ENCODE measurements at regions not wholly inside any gene's neighbourhood (a gene's known extent, or its start where the extent isn't known, plus 50 kb on each side); places are given as distances from the start of the nearest gene placed in this dataset.
A peak's percentile ranks its signal among the peaks of the same experiment; 100 is the strongest.

- no peak for DNase-seq
These were observed 510.5 kb upstream of the PROK2 start for GRCh38 chr3:72295276-72295961.

GRCh38 chr3:72290859-72291638 lies 506.1 kb upstream of the PROK2 start:
- no peak for DNase-seq

GRCh38 chr3:72289692-72290071 lies 504.7 kb upstream of the PROK2 start:
- DNase-seq = no peak

DNA sequence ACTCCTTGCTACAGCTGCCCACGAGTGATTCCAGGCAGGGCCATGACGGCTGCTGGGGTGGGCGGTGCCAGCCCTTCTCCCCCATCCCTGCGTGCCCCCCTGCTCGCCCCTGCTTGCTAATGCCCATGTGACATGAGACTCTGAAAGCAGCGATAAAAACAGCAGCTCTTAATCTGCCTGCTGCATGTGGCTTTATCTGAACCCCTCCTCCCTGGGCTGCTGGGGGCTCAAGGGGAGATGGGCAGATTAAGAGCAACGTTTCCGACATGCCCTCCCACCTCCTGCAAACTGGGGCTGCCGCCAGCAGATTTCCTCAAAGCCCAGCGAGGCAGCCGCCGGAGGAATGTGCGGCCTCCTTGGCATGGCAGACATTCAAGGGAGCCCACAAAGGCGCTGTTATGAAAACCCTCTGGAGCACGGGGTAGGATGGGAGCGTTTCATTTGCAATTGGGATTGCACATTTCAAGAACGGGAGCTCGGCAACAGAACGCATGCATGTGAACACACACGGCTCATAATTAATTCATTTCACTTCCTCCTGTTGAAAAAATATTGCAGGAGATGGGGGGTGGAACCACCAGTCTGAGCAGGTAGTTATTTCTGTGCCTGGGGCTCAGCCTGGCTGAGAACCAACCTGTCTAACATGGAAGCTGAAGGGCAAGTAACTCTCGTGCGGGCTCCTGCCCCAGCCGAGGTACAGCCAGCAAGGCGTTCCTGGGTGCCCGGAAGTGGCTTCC lies 504.2 kb upstream of the PROK2 start:
- peak; percentile 86 for DNase-seq

DNA sequence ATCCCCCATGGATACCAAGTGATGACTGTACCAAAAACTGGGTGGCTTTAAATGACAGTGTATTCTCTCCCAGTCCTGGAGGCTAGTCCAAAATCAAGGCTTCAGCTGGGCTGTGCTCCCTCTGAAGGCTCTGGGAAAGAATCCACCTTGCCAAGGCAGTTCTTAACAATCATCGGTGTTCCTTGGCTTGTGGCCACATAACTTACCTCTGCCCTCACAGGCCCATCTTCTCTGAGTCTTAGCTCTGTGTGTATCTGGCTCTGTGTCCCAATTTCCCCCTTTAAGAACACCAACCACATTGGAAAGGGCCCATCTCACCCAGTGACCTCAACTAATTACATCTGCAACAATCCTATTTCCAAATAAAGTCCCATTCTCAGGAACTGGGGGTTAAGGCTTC lies 503.0 kb upstream of the PROK2 start:
- DNase-seq = no peak

DNA sequence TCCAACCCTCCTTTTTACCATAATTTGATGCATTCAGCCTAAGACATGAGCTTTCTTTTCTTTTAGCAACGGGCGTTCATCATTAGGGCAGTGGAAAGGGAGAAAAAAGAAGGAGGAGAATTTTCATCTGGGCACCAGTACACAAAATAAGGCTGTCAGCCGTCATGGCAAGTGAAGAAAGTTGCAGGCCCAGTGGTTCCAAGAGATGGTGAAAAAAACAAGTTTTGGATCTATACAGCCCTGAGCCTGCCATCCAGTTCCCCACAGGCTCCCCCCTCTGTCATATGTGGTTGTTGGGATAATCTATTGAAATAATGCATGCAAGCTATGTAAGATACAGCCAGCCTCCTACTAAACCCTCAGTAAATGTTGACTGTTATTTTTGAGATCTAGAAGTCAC lies 500.6 kb upstream of the PROK2 start:
- no peak for DNase-seq

GRCh38 chr3:72284471-72284870 lies 499.5 kb upstream of the PROK2 start:
- no peak for DNase-seq

GRCh38 chr3:72282918-72283317 lies 498.0 kb upstream of the PROK2 start:
- DNase-seq = no peak

DNA sequence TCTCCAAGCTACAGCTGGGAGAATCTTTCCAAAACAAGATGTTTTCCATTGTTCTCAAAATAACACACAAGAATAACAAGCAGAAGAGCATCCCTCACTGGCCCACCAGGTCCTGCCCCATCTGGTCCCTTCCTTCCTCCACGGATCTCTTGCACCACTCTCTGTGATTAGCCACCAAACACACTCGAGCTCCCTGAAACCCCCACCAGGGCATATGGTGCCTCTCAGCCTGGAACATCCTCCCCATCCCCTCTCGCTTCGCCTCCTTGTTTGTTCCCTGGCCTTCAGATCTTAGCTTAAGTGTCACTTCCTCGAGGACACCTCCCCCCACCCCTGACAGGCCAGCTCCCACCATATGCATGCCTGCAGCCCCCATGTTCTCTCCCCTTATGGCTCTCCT lies 496.6 kb upstream of the PROK2 start:
- no peak for DNase-seq

DNA sequence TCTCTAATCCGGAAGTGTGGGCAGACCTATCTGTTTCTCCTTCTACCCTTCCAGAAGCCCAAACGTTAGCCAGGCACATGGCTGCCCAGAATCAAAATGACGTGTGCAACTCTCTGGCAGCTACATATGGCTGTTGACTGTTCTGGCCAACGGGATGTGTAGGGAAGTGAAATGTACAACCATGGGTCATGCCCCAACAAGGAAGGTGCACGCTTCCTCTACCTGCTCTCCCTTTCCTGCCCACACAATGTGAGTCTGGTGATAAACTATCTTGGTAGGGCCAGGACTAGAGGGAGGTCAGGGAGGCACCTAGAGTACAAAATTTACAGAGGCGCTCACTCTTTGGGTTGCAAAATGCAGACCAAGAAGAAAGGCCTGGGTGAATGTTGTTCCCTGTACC lies 495.9 kb upstream of the PROK2 start:
- no peak for DNase-seq

GRCh38 chr3:72279631-72280041 lies 494.7 kb upstream of the PROK2 start:
- DNase-seq = peak; percentile 18

DNA sequence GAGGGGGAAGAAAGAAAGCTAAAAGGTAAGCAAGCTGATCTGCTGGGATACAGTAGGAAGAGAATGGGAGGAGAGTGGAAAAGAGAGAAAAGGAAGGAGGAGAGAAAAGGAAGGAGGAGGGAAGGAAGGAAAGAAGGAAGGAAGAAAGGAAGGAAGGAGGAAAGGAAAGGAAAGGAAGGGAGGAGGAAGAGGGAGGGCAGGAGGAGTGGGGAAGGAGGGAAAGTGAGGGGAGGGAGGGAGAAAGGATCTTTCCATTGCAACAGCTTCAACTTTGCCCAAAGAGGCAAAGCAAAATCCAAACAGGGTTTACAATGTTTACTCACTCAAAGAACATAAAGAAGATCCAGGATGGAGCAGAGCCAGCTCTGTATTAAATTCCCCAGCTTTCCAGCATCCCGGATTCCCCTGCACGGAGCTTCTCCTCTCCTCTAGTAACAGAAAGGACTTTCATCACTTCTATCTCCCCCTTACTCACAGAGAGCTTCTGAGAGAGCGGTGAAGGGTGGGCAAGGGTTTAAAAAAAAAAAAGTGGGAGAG lies 494.2 kb upstream of the PROK2 start:
- peak; percentile 31 for DNase-seq

DNA sequence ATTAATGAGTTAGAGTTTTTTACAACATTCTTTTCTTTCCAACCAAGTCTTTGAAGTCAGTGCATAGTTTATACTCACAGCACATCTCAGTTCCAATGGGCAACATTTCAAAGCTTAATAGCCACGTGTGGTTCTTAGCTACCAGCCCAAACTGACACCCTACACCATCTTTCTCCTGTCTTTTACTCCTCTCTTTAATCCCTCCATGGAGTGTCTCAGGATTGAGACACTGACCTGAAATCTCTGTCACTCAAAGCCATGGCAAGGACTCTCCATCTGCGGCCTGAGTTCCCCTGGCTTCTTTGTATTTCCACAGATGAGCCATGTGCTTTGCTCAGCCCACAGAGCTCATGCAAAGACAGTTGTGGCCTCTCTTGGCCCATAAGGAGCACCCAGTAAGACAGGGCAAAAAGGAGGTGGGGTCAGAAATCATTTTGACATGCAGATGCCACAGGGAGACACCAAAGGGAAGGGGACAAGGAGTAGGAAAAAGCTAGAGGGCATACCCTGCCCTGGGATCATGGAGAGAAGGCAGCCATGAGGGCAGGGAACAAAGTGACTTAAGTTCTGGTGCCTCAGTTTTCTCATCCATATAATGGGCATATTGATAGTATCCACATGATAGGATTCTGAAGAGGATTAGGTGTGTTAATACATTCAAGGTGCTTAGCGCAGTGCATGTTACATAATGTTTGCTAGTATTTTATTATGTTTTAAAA lies 493.6 kb upstream of the PROK2 start:
- DNase-seq = no peak

DNA sequence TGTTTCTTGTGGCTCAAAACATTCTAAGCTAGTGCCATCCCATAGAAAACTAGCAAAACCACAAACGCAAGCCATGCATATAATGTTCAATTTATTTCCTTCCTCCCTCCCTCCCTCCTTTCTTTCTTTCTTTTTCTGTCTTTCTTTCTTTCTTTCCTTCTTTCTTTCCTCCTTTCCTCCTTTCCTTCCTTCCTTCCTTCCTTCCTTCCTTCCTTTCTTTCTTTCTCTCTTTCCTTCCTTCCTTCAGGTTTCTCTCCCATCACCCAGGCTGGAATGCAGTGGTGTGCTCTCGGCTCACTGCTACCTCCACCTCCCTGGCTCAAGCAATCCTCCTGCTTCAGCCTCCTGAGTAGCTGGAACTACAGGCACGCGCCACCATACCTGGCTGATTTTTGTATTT lies 492.8 kb upstream of the PROK2 start:
- no peak for DNase-seq

GRCh38 chr3:72276806-72277205 lies 491.9 kb upstream of the PROK2 start:
- no peak for DNase-seq

- no peak for DNase-seq
These were observed 490.4 kb upstream of the PROK2 start for GRCh38 chr3:72275331-72275751.

GRCh38 chr3:72274493-72275330 lies 489.8 kb upstream of the PROK2 start:
- peak; percentile 94 for DNase-seq

DNA sequence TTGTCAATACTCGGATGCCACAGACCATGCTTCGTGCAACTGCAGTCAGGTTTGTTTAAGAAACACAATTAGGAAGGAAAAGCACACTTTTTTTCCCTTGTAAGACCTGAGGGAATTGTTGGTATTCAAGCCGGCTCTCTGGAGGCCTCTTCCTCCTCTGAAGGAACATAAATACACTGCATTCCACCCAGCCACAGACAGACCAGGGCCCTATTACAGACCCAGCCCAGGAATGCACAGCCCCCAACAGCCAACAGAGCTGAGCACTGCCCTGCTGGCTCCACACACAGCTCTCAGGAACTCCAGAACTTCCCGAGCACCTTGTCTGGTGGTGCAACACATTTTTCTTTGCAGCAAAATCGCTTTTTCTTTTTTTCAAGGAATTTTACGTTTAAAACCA lies 488.7 kb upstream of the PROK2 start:
- peak; percentile 98 for DNase-seq

DNA sequence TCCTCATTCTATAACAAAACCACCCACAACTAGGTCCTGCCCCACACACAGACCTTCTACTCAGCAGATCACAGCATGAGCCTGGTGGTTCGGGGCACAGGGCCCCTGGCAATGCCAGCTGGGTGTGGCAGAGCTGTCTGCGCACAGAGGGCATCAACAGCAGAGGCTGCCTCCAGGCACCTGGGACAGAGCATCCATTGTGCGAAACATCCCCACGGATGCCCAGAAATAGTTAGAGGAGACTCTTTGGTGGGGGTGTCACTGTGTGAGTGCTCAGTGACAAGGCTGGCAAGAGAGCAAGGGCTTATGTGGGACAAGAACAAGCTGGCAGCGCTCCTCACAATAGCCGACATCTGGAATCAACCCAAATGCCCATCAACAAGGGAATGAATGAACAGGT lies 487.4 kb upstream of the PROK2 start:
- DNase-seq = no peak

DNA sequence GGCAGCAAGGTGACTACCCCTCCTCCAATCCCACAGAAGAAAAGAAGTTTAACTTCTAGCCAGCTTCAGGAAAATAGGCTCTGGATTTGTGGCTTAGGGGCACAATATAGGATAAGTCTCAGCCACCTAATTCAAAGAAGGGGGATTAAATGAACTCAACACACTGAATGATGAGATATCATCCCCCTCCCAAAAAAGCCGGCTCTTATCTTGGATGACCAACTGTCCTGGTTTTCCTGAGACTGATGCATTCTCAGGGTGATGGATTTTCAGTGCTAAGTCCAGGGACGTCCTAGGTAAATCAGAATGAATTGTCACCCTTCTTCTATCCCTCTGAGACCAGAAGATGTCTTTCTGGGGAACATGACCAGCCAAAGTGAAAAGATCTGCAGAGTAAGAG lies 487.0 kb upstream of the PROK2 start:
- DNase-seq = no peak

DNA sequence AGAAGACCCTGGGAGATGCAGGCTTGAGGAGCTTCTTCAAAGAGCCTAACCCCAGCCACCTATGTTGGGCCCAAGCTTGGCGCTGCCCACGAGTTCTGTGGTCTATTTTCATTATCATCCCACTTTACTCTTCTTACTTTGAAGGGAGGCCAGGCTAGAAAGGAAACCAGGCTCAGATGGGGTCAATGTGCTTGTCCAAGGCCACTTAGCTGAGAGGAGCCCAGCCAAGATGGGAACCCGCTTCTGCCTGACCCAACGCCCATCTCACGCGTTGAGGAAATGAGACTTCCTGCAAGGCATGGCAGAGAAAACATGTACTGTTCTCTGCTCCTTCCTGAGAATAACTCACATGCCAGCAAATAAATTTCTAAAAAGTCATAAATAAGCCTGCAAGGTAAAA lies 486.3 kb upstream of the PROK2 start:
- DNase-seq = no peak

DNA sequence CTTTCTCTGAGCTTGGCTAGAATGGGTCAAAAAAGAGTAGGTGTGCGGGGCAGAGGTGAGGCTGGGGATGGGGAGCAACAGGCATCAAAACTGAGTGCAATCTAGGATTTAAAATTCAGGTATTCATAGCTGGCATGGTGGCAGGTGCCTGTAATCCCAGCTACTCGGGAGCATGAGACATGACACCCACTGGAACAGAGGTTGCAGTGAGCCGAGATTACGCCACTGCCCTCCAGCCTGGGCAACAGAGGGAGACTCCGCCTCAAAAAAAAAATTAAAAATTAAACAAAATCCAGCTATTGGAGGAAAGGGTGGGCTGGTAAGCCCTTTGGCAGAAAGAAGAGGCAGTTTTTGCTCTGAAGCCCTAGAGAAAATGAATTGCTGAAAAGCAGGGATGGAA lies 485.8 kb upstream of the PROK2 start:
- no peak for DNase-seq
